ENCODE measurements at regions not wholly inside any gene's neighbourhood (a gene's known extent, or its start where the extent isn't known, plus 50 kb on each side); places are given as distances from the start of the nearest gene placed in this dataset.

GRCh38 chr6:166810864-166811263, 145.5 kb downstream of the RNASET2 start:
- H3K27ac ChIP-seq: no peak overlapping the region
- H3K4me3 ChIP-seq: no peak overlapping the region
- TF ChIP-seq POLR2AphosphoS5 (IDR thresholded peaks at IDR 0.05): no peak
- no peak for TF ChIP-seq POLR2A (IDR thresholded peaks at IDR 0.05)
- 77 to 94% (median 84%) methylated on average over 6 of the region's 6 CpGs for WGBS, 5 donors
- no peaks in the 10 kb centered on the region for H3K27me3 ChIP-seq (replicated peaks in 1 of 7)
- H3K4me1 ChIP-seq: no peaks in the 10 kb centered on the region
- peaks cover 0 to 4% (median 0%) of the 10 kb centered on the region in 6 donors for H3K36me3 ChIP-seq
- no peak for DNase-seq
- peaks cover 3 to 27% (median 25%) of the 10 kb centered on the region in 8 donors for H3K9me3 ChIP-seq
- intact Hi-C loops (cut with DNase I; ENCODE audit: low total_unique reads): no loop called here

- intact Hi-C loops (cut with DNase I; ENCODE audit: low total_unique reads): no loop called here
- DNase-seq: no peak
- Histone ChIP-seq H3K4me1 (no peaks in the 10 kb centered on the region), H3K36me3 (peaks cover 0 to 4% (median 0%) of the 10 kb centered on the region in 6 donors), H3K4me3 (no peak overlapping the region), H3K27ac (no peak overlapping the region), H3K27me3 (replicated peaks in 1 of 7) (no peaks in the 10 kb centered on the region), H3K9me3 (peaks cover 5 to 38% (median 35%) of the 10 kb centered on the region in 8 donors)
- 82 to 89% (median 86%) methylated on average over 8 of the region's 8 CpGs for WGBS, 5 donors
- TF ChIP-seq POLR2AphosphoS5 (IDR thresholded peaks at IDR 0.05): no peak
- TF ChIP-seq, protein P1, sequence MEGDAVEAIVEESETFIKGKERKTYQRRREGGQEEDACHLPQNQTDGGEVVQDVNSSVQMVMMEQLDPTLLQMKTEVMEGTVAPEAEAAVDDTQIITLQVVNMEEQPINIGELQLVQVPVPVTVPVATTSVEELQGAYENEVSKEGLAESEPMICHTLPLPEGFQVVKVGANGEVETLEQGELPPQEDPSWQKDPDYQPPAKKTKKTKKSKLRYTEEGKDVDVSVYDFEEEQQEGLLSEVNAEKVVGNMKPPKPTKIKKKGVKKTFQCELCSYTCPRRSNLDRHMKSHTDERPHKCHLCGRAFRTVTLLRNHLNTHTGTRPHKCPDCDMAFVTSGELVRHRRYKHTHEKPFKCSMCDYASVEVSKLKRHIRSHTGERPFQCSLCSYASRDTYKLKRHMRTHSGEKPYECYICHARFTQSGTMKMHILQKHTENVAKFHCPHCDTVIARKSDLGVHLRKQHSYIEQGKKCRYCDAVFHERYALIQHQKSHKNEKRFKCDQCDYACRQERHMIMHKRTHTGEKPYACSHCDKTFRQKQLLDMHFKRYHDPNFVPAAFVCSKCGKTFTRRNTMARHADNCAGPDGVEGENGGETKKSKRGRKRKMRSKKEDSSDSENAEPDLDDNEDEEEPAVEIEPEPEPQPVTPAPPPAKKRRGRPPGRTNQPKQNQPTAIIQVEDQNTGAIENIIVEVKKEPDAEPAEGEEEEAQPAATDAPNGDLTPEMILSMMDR (IDR thresholded peaks at IDR 0.05 in 8 of 11, conservative IDR thresholded peaks at IDR 0.05 in 3 of 11): no peak
- no peak for TF ChIP-seq POLR2A (IDR thresholded peaks at IDR 0.05)
Observed at GRCh38 chr6:166809721-166810120, 146.6 kb downstream of the RNASET2 start.

- TF ChIP-seq POLR2AphosphoS5 (IDR thresholded peaks at IDR 0.05): no peak
- no peak for TF ChIP-seq POLR2A (IDR thresholded peaks at IDR 0.05)
- TF ChIP-seq, protein P1 (IDR thresholded peaks at IDR 0.05 in 8 of 11, conservative IDR thresholded peaks at IDR 0.05 in 3 of 11): no peak
- H3K27me3 ChIP-seq (replicated peaks in 1 of 7): no peaks in the 10 kb centered on the region
- H3K4me1 ChIP-seq: no peaks in the 10 kb centered on the region
- WGBS, 5 donors: 87 to 94% (median 92%) methylated on average over 11 of the region's 11 CpGs
- peaks cover 0 to 4% (median 0%) of the 10 kb centered on the region in 6 donors for H3K36me3 ChIP-seq
- no peak for DNase-seq
- H3K4me3 ChIP-seq: no peak overlapping the region
- intact Hi-C loops (cut with DNase I; ENCODE audit: low total_unique reads): no loop called here
- no peak overlapping the region for H3K27ac ChIP-seq
- peaks cover 5 to 41% (median 35%) of the 10 kb centered on the region in 8 donors for H3K9me3 ChIP-seq
Observed at GRCh38 chr6:166806962-166807757, 149.2 kb downstream of the RNASET2 start.

- H3K9me3 ChIP-seq: peaks cover 5 to 41% (median 35%) of the 10 kb centered on the region in 8 donors
- H3K27ac ChIP-seq: no peak overlapping the region
- DNase-seq: no peak
- no peaks in the 10 kb centered on the region for H3K4me1 ChIP-seq
- intact Hi-C loops (cut with DNase I; ENCODE audit: low total_unique reads): no loop called here
- peaks cover 0 to 4% (median 0%) of the 10 kb centered on the region in 6 donors for H3K36me3 ChIP-seq
- 72 to 91% (median 81%) methylated on average over 1 of the region's 1 CpG for WGBS, 5 donors
- H3K27me3 ChIP-seq (replicated peaks in 1 of 7): no peaks in the 10 kb centered on the region
- no peak overlapping the region for H3K4me3 ChIP-seq
- TF ChIP-seq, protein P1 (IDR thresholded peaks at IDR 0.05 in 8 of 11, conservative IDR thresholded peaks at IDR 0.05 in 3 of 11): no peak
- TF ChIP-seq POLR2A (IDR thresholded peaks at IDR 0.05) (no peak), POLR2AphosphoS5 (IDR thresholded peaks at IDR 0.05) (no peak)
Observed at GRCh38 chr6:166806217-166806838, 150.0 kb downstream of the RNASET2 start.

Data from spleen (tissue), 11 donors.